Heart right ventricle (tissue), 16 donors: ENCODE measurements at regions not wholly inside any gene's neighbourhood (a gene's known extent, or its start where the extent isn't known, plus 50 kb on each side); places are given as distances from the start of the nearest gene placed in this dataset.

Experiments
- ATAC-seq, 8 donors: fragments of 200-7000 bp; cut with Tn5 transposase; one replicate each; pipeline ENCODE4 v1.9.1; 2020; ENCODE audit warnings: mild to moderate bottlenecking in 8 of 8, moderate library complexity in 8 of 8, moderate number of reproducible peaks in 1 of 8
- DNase-seq, 2 donors: peaks; one replicate each; pipeline ENCODE4 v3.0.0-alpha.2; 2020
- H3K27ac ChIP-seq, 10 donors: fragments of 200-600 bp; sonication (generic) in 2 of 10; one replicate each; pipeline versions ENCODE4 v1.5.0 to v1.8.0; 2020 to 2022; ENCODE audit warnings: mild to moderate bottlenecking in 3 of 10
- H3K27me3 ChIP-seq, 7 donors: fragments of 200-600 bp; one replicate each; pipeline ENCODE4 v1.8.0; 2021 to 2022; ENCODE audit warnings: mild to moderate bottlenecking in 2 of 7
- H3K36me3 ChIP-seq, 9 donors: fragments of 200-600 bp; sonication (generic) in 1 of 9; one replicate each; pipeline versions ENCODE4 v1.5.0 to v1.8.0; 2020 to 2022; ENCODE audit warnings: mild to moderate bottlenecking in 2 of 9
- H3K4me1 ChIP-seq, 9 donors: fragments of 200-600 bp; sonication (generic) in 1 of 9; one replicate each; pipeline versions ENCODE4 v1.5.0 to v1.8.0; 2020 to 2022; ENCODE audit warnings: mild to moderate bottlenecking in 4 of 9
- H3K4me3 ChIP-seq, 10 donors: fragments of 200-600 bp; sonication (generic) in 2 of 10; one replicate each; pipeline versions ENCODE4 v1.5.0 to v1.8.0; 2020 to 2022; ENCODE audit warnings: mild to moderate bottlenecking in 7 of 10, moderate library complexity in 2 of 10
- H3K9me3 ChIP-seq, 11 donors: fragments of 200-600 bp in 10 of 11; sonication (generic) in 2 of 11; one replicate each; pipeline versions ENCODE4 v1.5.0 to v1.8.0; 2013 to 2022; ENCODE audit warnings: mild to moderate bottlenecking in 2 of 11, control low read depth in 1 of 11, moderate library complexity in 1 of 11
- WGBS, 2 donors: extraction: QIAGEN DNeasy Blood & Tissue Kit; methylation state at CpG; one replicate each; pipeline ENCODE4 v1.1.7; 2013; ENCODE audit warnings: inconsistent platforms in 1 of 2; 5-methylcytosine and 5-hydroxymethylcytosine counted together
- intact Hi-C, 10 donors: fragments of 100-400 bp; cut with DNase I; formaldehyde crosslinking; loops; one replicate each; pipeline versions ENCODE4 v1.11.1 to v1.14.2; 2022
- TF ChIP-seq, protein P1 (sequence below), 9 donors: fragments of 200-600 bp; sonication (generic) in 2 of 9; IDR thresholded peaks; one replicate each; pipeline versions ENCODE4 v1.5.0 to v1.8.0; 2021 to 2022; ENCODE audit warnings: antibody characterized with exemption in 9 of 9, mild to moderate bottlenecking in 5 of 9, moderate library complexity in 1 of 9
- donor health status: Arrhythmogenic right ventricular cardiomyopathy.
- donor health status: ischemic (EF 13 %, LVEDD 7.1; RV severe dilation, severe dysfunction).
- donor health status: healthy with polysubstance abuse.
- donor health status: DM: no; HTN: yes; CAD: no.
- donor health status: DM: no; HTN: no; CAD: no.
- donor health status: ischemic (EF 25% LVEDD 6.9; RV normal size, moderate dysfunction).
- donor health status: ischemic (EF 25% LVEDD 5.7; RV mildly dilated, moderate dysfunction).
- donor health status: healthy.
- donor health status: DM: yes; HTN: yes; CAD: no.
- donor health status: Ischemic cardiomyopathy.
- donor health status: ischemic (EF 35%, LVEDD 5.7; RV mildly dilated, moderate dysfunction).
- donor health status: nonischemic (EF 11% LVEDD 7.7; RV severe dilation, severe dysfunction).
- donor health status: DM: yes; HTN: yes; CAD: no.
- donor health status: PGD.
- donor health status: ischemic (EF 29% LVEDD 5.4; RV normal size, mild dysfunction).
- donor health status: nonischemic (EF 23%, LVEDD 6.1; RV moderate dilation, normal function).

DNA sequence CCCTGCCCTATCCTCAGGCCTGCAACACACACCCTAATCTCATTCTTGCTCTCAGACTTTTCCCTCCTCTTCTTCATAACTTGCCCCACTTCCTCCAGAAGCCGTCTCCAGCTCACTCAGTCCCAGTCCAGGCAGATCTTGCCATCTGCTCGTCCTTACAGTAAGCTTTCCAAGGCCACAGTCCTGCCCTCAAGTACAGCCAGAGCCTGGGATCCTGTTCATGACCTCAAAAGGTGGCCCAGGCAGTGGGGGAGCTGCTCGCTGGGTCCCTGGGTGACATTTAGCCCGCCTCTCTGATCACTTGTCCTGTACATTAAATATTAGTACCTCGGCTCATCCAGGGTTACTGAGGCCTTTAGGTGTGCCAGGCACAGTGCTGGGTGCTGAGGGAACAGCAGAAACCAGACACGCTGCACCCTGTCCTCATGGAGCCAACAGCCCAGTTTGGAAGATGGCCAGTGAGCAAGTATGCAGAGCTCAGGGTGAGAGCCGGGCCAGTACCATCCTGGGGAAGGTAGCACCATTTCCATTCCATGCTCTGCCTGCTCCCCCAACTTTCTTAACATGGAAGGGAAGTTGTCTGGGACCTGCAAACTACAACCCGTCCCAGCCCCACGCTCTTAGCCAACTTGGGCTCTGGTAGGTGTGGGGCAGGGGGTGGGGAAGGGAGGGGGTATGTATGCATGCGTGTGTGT is 100.4 kb downstream of the C5orf15 start:
- Histone ChIP-seq H3K36me3 (no peaks in the 10 kb centered on the region), H3K4me1 (peaks cover 0 to 10% (median 7%) of the 10 kb centered on the region in 9 donors), H3K27me3 (peaks cover 0 to 4% (median 0%) of the 10 kb centered on the region in 7 donors), H3K27ac (no peak overlapping the region), H3K4me3 (no peak overlapping the region), H3K9me3 (no peaks in the 10 kb centered on the region)
- ATAC-seq (no peak), DNase-seq (no peak)
- TF ChIP-seq, protein P1, sequence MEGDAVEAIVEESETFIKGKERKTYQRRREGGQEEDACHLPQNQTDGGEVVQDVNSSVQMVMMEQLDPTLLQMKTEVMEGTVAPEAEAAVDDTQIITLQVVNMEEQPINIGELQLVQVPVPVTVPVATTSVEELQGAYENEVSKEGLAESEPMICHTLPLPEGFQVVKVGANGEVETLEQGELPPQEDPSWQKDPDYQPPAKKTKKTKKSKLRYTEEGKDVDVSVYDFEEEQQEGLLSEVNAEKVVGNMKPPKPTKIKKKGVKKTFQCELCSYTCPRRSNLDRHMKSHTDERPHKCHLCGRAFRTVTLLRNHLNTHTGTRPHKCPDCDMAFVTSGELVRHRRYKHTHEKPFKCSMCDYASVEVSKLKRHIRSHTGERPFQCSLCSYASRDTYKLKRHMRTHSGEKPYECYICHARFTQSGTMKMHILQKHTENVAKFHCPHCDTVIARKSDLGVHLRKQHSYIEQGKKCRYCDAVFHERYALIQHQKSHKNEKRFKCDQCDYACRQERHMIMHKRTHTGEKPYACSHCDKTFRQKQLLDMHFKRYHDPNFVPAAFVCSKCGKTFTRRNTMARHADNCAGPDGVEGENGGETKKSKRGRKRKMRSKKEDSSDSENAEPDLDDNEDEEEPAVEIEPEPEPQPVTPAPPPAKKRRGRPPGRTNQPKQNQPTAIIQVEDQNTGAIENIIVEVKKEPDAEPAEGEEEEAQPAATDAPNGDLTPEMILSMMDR (IDR thresholded peaks at IDR 0.05) = no peak
- 92% methylated on average over 10 of the region's 10 CpGs for WGBS, 2 donors
- intact Hi-C loops = loop anchor here (2.0 to 10.0 kb wide), 11 partner anchors 93 to 757 kb away; no protein-coding TSS in a partner anchor

DNA sequence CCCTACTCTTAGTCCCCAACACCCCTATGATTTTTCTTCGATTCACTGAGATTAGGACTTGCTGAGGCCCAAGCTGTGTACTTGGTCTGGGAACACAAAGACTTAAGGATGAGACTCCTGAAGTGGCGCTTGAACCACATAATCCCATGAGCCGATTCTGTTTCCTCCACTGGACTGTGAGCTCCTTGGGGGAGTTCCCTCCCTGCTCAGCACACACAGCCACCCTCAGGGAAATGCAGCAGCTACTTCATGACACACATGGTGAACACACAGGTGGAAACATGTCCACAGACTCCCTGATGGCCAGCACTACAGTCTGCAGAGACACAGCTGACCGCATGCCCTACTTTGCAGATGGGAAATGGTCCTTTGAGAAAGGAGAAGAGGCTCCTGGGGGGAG is 101.1 kb downstream of the C5orf15 start:
- no peak overlapping the region for H3K27ac ChIP-seq
- peaks cover 0 to 4% (median 0%) of the 10 kb centered on the region in 7 donors for H3K27me3 ChIP-seq
- peaks cover 0 to 10% (median 7%) of the 10 kb centered on the region in 9 donors for H3K4me1 ChIP-seq
- H3K4me3 ChIP-seq = no peak overlapping the region
- no peaks in the 10 kb centered on the region for H3K9me3 ChIP-seq
- DNase-seq (no peak), ATAC-seq (no peak)
- 81 to 91% methylated on average over 4 of the region's 4 CpGs for WGBS, 2 donors
- TF ChIP-seq, protein P1 (IDR thresholded peaks at IDR 0.05) = no peak
- no peaks in the 10 kb centered on the region for H3K36me3 ChIP-seq
- intact Hi-C loops = loop anchor here (5.0 to 10.0 kb wide), 9 partner anchors 93 to 753 kb away; no protein-coding TSS in a partner anchor

DNA sequence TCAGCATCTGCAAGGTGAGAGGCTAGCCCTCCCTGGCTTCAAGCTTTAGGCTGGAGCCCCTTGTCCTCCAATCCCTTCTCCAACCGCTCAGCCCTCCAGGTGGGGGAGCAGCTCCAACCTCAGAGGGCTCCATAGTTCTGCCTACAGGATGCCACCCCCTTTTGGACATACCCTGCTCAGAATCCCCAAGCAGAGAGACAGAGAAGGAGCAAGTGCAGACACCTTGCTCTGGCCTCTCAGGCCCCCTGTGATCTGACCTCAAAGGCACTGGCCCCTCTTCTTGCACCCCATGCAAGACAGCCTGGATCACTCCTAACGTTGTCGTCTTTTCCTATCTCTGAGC is 101.6 kb downstream of the C5orf15 start:
- Histone ChIP-seq H3K27ac (no peak overlapping the region), H3K4me1 (peaks cover 0 to 10% (median 7%) of the 10 kb centered on the region in 9 donors), H3K4me3 (no peak overlapping the region), H3K9me3 (no peaks in the 10 kb centered on the region), H3K36me3 (no peaks in the 10 kb centered on the region), H3K27me3 (peaks cover 0 to 4% (median 0%) of the 10 kb centered on the region in 7 donors)
- no peak for DNase-seq
- TF ChIP-seq, protein P1 (IDR thresholded peaks at IDR 0.05) = no peak
- ATAC-seq = no peak
- WGBS, 2 donors = 55 to 71% methylated on average over 3 of the region's 3 CpGs
- intact Hi-C loops = loop anchor here (5.0 to 10.0 kb wide), 9 partner anchors 92 to 752 kb away; no protein-coding TSS in a partner anchor

DNA sequence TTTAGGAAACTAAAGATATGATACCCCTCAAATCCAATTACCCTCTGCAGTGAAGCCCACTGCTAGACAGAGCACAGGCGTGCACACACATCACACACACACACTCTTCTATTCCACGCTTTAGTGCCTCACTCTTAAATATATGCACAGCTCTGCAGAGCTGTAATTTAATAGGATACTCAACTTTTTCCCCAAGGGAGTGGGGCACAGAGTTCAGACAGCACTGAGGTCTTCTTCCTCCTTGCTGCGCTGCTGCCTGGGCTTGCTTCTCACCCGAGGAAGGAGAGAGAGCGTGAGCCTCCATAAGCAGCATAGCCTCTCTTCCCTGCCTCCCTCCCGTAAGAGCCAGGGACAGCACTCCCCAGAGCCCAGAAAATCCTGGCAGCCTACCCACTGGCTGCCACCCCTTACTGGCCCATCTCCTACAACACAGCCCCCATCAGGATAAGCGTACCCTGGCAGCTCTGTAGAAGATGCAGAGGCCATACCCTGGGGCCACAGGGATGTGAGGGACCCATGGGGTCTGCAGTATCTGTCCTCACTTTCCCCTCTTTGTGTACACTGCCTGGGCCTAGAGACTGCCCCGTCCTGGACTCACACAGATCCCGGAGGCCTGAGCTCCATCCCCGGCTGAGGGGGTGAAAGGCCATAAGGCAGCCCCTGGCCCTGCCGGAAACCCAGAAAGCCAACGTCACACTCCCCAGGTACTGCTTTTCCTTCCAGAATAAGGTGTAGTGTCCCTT is 102.1 kb downstream of the C5orf15 start:
- 86 to 88% methylated on average over 12 of the region's 12 CpGs for WGBS, 2 donors
- ATAC-seq = no peak
- H3K4me3 ChIP-seq = no peak overlapping the region
- H3K27ac ChIP-seq = no peak overlapping the region
- TF ChIP-seq, protein P1 (IDR thresholded peaks at IDR 0.05) = no peak
- H3K27me3 ChIP-seq = peaks cover 0 to 4% (median 0%) of the 10 kb centered on the region in 7 donors
- intact Hi-C loops = loop anchor here (5.0 to 10.0 kb wide), 9 partner anchors 92 to 752 kb away; no protein-coding TSS in a partner anchor
- H3K4me1 ChIP-seq = peaks cover 0 to 10% (median 7%) of the 10 kb centered on the region in 9 donors
- DNase-seq = no peak
- H3K9me3 ChIP-seq = no peaks in the 10 kb centered on the region
- H3K36me3 ChIP-seq = no peaks in the 10 kb centered on the region
